Myocyte (in vitro differentiated cells): ENCODE measurements at regions not wholly inside any gene's neighbourhood (a gene's known extent, or its start where the extent isn't known, plus 50 kb on each side); places are given as distances from the start of the nearest gene placed in this dataset.
"Not testable (repeated sequence)": the region's sequence is repeated elsewhere in the genome, so short reads cannot be mapped to it uniquely, and the experiment has no call there.

ENCODE experiments used
- DNase-seq: peaks from one replicate; pipeline ENCODE4 v3.0.0-alpha.2; 2012; ENCODE audit warnings: low read depth

DNA sequence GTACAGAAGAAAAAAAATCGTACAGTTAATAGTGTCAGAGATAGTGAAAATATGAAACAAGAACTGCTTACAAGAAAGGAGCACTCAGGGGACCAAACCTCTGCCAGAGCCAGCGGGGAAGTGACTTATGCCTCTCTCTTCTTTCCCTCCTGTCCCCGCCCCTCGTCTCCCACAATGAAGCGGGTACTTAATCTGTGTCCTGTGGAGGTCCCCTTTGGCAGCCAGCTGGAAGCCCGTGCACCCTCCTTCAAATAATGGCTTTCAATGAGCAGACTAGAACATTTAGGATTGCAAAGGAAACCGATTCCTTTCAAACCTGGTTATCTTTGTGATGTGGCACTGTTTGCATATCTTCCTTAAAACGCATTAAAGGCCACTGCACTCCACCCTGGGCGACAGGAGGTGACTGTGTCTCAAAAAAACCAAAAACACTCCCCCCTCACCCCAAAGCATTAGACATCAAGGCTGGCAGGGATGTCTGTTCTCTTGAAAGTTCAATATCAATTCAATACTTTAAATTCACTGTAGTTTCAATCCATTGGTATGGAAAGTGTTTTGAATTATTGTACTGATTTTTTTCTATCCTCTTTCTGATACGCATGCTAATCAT is 51.7 kb downstream of the PPIAL4C start:
- not testable (repeated sequence) for DNase-seq

DNA sequence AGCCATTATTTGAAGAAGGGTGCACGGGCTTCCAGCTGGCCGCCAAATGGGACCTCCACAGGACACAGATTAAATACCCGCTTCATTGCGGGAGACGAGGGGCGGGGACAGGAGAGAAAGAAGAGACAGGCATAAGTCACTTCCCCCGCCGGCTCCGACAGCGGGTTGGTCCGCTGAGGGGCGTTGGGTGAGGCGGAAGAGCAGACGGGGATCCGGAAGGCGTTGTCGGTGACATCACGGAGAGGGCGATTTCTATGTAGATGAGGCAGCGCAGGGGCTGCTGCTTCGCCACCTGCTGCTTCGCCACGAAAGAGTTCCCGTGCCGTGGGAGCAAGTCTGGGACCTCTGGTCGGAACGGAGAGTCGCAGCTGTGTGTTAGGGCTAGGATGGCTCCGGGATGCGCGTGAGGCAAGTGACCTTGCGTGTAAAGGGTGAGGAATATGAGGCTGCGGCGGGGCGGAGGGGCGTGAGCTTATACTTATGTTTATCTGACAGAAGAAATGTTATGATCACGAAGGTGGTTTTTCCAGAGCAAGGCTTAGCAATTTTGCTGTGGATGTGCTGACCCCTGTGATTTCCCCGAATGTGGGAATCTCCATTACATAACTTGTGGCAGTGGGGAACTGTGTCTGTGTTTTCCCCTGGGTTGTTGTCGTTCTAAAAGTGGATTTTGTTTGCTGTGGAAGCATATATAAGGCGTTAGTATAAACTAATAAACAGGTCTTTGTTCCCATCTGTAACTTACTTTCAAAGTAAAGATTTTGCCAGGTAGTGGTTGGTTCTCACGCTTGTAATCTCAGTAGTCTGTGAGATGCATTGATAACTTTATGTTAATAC is 52.9 kb downstream of the PPIAL4C start:
- peak; percentile 85 for DNase-seq

DNA sequence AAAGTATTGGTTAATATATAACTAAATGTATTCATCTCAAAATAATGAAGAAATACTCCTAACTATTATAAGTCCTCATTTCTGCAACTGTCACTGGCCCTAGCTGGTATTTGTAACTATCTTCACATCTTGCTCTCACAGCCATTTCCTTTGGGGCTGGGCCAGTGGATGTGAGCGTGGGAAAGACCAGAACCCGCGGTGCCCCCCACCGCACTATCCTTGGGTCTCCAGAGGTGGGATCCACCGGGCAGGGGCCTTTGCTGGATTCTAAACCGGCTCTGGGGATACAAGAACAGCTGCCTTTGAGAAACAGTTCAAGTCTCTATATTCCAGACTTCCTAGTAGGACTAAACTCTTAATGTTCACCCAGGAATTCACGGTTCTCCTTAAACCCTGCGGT is 54.8 kb downstream of the PPIAL4C start:
- DNase-seq, result not testable (repeated sequence)

DNA sequence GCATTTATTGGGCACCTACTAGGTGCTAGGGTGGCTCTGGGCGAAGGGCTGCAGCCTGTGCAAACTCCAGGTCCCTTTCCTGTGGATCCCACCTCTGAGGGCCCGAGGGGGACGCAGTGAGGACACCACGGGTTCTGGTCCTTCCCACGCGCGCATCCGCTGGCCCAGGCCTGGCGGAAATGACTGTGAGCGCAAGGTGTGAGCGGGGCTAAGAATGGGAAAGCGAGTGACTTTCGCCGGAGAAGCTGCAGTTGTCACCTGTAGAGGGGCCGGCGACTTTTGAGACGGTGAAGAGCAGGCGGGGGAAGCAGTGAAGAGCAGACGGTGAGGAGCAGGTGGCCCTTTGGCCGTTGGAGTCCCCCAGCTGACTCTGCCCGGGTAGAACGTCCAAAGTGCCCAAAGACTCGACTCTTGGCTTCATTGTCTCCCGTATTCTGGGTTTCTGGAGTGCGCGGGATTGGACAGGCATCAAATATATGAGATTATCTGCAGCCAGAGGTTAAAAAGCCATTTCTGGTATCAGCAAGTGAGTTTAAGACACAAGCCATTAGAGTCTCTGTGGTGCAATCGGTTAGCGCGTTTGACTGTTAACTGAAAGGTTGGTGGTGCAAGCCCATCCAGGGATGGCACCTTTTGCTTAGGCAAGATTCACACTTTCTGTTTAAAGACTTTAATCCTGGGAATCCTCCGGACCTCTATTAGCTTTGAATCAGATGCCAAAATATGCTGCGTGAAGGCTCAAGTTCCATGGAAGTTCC is 55.4 kb downstream of the PPIAL4C start:
- not testable (repeated sequence) for DNase-seq

DNA sequence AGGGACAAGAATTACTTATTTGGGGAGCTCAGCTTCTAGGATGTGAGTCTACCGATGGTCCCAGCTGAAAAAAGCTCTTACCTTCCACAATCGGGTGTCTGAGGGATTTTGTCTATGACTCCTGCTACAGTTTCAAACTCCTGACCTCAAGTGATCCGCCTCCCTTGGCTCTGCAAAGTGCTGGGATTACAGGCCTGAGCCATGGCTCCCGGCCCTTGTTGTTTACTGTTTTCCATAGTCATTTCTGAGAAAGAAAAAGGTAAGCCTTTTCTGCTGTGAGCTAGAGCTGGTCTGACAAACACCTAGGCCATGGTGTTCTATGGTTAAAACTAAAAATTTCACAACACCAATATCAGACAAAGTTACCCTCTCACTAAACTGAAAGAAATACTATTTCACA is 57.5 kb downstream of the PPIAL4C start:
- not testable (repeated sequence) for DNase-seq

DNA sequence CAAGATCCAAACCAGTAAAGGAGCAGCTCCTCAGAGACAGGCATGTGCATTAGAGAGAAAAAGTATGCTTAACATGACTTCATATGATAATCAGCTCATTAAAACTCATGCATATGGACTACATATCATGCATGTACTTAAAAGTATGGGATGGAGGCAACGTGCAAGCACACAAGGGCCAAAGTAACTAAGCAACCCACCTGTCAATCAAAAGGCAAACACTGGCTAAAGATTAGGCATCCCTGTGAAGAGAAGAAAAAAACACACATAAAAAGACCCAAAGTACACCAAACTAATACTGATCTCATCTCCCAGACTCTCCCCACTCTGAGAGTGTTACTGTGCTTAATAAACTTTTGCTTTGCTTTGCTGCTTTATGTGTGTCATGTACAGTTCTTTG is 61.2 kb downstream of the PPIAL4C start:
- not testable (repeated sequence) for DNase-seq

DNA sequence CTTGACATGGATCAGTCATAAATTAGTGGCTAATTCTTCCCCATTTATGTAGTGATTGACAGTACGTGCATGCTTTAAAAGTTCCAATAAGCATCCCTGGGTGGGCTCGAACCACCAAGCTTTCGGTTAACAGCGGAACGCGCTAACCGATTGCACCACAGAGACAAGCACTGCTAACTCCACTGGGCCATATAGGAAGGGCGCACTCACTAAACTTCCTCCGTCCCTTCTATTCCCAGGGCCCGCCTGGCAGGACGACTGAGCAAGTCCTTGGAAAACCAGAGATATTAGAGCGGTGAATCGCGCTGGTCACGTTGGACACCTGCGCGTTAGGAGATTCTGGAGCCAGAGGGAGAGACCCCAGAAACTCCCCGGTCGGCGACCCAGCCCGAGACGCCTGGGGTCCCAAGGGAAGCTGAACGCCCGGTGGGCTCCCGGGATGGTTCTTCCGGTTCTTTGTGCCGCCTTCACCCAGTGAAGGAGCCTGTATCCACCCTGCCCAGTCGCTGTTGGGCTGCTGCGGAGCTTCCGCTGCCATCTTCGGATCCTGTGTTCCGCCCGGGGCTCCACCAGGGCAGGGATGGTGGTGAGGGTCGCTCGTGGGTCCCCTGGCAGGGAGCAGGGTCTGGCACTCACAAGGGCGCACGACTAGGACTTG is 62.8 kb downstream of the PPIAL4C start:
- not testable (repeated sequence) for DNase-seq

DNA sequence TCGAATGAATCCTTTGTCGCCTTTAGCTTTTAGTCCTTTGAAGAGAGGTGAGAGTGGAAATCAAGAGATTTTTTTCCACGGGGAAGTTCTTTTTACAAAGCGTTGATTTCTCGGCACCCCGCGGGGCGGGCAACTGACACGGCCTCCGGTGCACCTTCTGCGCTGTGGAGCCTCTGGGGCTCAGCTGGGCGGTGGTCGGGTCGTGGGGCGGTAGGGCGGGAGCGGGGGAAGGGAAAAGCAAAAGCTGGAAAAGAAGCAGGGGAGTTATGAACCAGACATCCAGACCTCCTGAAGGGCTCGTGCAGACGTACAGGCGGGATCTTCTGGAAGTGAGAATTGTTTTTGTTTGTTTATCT is 63.3 kb downstream of the PPIAL4C start:
- not testable (repeated sequence) for DNase-seq

DNA sequence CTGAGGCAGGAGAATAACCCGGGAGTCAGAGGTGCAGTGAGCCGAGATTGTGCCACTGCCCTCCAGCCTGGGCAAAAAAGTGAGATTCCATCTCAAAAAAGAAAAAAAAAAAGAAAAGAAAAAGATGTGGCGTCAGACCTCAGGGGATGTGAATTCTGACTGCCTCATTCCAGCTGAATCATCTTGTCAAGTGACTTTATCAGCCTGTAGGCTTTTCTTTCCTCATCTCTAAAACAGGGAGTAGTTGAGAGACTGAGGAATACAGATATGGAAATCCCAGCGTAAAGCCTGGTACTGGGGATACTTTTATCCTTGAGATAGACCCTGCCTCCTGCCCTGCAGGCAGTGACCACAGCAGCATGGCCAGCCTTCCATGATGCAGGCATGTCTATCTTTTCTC is 74.1 kb downstream of the PPIAL4C start:
- not testable (repeated sequence) for DNase-seq

DNA sequence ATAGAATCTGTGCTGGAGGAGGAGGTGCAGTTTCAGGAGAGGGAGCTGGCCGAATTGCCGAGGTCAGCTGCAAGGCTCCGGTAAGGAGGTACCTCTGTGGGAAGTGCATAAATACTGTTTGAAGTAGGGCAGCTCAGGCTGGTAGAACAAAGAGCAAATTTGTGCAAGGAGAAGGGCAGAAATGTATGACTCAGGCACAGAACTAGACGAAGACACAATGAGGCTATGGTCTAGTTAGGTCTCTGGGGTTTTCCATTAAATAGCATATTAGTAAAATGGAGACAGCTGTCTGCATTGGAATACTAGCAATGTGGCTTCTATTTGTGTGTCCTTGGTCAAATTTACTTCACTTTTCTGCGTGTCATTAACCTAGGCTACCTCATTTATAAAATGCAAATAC is 74.5 kb downstream of the PPIAL4C start:
- not testable (repeated sequence) for DNase-seq

DNA sequence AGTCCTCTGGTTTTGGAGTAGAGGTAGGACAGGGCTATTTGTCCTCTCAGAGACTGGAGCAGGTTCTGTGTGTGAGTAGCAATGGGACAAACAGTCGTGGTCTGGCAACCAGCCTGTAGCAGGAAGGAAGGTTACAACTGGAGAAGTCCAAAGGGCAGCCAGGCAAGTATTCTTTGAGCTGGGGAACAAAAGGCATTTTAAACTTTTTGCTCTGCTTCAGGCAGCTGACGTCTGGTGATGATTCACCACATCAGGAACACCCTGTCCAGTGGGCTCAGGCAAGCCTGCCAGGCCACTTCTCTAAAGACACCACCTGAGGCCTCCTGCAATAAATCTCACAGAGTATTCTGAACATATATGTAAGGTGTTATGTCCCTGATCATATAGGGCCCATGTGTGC is 81.0 kb downstream of the PPIAL4C start:
- not testable (repeated sequence) for DNase-seq

DNA sequence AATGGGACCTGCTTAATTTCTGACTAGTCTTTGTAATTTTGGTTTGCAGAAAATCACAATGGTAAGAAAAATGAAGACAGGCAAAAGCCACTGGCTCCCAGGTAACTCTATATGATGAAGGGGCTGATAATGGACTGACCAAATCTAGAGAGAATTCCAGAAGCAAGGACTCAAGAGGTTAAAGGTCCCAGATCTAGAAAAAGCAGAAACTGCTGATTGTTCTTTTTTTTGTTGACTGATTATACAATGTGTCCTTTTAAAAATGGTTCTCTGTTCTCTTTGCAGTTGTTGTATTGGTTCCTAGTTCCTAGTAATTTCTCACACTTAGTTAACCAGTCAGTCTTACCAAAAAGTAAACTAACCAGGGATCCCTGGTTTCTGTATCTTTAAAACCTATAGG is 81.4 kb downstream of the PPIAL4C start:
- DNase-seq, result not testable (repeated sequence)

DNA sequence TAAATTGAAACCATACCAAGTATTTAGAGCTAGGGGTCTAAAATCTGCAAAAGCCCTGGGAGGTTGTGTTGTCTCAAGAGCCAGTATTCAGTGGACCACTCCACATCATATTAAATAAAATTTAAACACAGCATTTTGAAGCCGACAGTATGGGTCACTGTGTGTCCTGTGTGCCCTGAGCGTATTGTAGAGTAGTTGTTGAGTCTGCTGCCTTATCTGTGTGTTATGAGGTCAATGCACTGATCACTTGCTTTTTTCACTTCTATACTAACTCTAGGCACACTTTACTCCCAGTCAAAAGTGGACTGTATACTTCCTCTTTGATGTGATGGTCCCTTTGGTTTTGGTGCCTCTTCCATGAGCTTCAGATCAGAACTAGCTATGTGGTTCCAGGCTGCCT is 81.9 kb downstream of the PPIAL4C start:
- not testable (repeated sequence) for DNase-seq

DNA sequence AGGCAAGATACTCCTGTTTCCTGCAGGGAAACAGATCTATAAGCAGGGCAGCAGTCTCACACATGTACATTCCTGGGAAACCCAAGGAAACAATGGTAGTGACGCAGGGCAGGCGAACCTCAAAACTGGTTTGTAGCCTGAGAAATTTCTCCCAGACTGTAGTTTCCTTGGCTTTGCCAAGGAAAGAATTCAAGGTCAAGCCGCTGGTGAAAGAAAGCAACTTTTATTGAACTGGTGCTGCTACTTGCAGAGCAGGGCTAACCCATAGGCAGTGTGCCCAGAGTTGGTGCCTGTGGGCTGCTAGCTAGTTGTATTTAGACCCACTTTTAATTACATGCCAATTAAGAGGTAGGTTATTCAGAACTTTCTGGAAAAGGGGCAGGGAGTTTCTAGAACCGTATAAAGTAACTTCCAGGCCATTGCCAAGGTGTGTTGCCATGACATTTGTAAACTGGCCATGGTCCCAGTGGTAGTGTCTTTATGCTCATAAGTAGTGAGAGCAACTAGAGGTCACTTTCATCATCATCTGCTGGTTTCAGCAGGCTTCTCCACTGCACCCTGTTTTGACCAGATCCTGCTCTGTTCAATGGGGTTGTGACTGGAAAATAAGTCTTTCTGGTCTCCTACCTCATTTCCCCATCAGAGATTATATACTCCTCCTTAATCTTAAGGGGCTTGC is 89.7 kb downstream of the PPIAL4C start:
- DNase-seq, result not testable (repeated sequence)

DNA sequence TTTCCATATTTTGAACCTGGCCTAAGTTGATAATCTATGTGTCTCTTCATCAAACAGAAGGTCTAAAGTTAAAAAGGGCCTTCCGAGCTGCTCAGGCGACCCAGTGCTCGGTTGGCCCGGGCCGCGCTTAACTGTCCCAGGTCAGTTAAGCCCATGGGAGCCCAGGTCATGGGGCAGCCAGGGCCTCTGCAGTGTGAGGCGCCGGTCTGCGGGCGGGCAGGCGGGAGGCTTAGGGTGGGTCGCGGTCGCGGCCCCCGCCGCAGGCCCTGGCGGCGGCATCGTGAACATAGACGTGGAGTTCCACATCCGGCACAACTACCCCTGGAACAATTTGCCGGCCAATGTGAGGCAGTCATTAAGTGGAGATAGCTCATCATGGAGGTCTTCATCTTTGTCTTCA is 91.3 kb downstream of the PPIAL4C start:
- DNase-seq, result not testable (repeated sequence)

DNA sequence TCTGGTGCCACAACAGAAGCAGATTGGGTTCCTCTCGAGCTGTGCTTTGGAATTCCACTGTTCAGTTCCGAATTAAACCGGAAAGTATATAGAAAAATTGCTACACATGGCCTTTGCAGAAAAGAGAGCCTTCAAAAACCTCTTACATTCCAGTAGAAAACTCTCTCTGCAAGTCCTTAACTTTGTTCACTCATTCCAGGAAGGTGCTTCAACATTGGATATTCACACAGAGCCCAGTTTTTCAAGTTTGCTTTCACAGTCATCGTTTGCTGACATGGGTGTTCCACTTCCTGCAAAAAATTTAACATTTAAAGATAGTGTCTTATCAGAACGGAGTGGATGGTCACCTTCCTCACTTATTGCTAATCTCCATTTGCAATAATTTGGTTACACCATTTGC is 93.7 kb downstream of the PPIAL4C start:
- not testable (repeated sequence) for DNase-seq

DNA sequence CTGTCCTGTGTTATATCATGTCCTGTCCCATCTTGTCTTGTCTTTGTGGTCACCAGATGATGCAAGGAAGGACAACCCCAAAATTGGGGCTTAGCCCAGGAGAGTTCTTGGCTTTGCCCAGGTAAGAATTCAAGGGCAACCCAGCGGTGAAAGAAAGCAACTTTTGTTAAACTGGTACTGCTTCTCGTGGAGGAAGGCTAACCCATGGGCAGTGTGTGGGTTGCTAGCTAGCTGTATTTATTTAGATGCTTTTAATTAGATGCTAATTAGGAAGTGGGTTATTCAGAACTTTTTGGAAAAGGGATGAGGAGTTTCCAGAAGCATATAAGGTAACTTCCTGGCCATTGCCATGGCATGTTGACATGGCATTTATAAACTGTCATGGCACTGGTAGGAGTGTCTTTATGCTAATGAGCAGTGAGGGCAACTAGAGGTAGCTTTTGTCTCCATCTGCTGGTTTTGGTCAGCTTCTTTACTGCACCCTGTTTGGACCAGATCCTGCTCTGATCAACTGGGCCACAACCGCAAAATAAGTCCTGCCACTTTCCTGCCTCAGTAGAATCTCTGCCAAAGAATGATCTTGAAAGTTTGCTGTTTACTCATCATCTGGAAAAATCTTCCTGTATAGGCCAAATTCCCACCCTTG is 95.8 kb upstream of the FCGR1A start:
- not testable (repeated sequence) for DNase-seq

DNA sequence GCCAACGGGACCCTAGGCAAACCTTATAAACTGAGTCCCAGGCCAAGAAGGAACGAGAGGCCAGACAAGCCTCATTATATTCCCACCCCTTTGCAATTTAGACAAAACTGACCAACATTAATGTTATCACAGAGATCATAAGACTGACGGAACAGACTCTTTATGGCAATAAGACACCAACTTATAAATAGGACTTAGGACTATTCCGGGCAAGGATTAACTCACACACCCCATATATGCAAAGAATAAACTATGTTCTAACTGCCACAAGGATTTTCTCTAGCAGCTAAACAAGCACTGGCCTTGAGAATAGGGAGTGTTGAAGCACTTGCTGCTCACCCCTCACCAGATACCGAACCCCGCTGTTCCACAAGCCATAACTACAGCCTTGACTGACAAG is 91.1 kb upstream of the FCGR1A start:
- not testable (repeated sequence) for DNase-seq

DNA sequence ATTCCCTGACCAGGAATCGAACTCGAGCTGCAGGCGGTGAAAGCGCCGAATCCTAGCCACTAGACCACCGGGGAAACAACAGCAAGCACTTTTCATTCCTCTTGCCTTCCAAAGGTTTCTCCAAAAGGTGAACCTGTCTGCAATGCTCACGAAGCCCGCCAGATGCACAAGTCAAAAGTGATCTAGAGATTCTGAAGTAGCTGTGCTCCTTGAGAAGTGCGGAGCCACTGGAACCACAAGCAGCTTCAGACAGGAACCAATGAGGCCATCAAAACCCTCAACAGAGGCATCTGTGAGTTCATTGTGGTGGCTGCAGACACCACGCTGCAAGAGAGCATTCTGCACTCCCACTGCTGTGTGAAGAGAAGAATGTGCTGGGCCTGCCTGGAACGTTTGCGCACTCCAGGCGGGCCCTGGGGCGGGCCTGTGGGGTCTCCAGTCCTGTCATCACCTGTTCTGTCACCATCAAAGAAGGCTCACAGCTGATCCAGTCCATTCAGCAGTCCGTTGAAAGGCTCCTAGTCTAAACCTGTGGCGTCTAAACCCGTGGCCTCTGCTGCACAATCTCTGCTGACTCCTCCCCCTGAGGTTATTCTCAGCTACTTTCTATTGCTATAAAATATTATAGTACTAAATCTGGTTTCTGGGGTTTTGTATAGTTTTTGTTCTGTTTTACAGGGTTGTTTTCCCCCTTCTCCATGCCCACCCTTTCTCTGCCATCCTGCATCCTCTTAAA is 89.5 kb upstream of the FCGR1A start:
- DNase-seq, result not testable (repeated sequence)

DNA sequence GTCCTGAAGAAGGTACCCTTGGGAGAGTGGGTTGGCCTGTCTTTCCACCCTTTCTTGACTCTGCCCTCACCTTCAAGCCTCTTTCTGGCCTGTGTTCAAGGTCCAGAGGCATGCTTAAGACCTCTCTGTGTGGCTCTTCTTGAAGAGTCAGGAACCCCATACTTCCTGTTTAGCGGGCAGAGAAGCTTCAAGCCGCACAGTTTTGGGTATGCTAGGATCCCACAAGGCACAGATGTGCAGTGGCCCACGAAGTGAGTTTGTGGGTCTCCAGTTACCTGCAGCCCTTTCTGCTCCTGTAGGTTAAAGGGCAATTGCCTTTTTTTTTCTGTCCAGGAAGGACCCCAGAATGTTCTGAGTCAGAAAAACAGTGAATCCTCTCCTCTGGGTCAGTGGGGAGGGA is 87.4 kb upstream of the FCGR1A start:
- DNase-seq, result not testable (repeated sequence)
